Sigmoid colon (tissue), 4 donors: ENCODE measurements at regions not wholly inside any gene's neighbourhood (a gene's known extent, or its start where the extent isn't known, plus 50 kb on each side); places are given as distances from the start of the nearest gene placed in this dataset.

Experiments used
- POLR2A ChIP-seq, 2 donors: fragments of 450-650 bp; IDR thresholded peaks; one replicate each; pipeline ENCODE4 v1.6.1; 2016; ENCODE audit warnings: antibody characterized with exemption in 2 of 2, mild to moderate bottlenecking in 2 of 2, moderate library complexity in 2 of 2
- POLR2AphosphoS5 ChIP-seq, 4 donors: sonication (generic); formaldehyde crosslinking; IDR thresholded peaks; one replicate each; pipeline ENCODE4 v1.6.1; 2017; ENCODE audit warnings: antibody characterized with exemption in 4 of 4

GRCh38 chr19:31075146-31075655 is 274.0 kb downstream of the TSHZ3 start:
- TF ChIP-seq POLR2AphosphoS5 (IDR thresholded peaks at IDR 0.05) (no peak), POLR2A (IDR thresholded peaks at IDR 0.05) (no peak)
